ENCODE measurements at regions not wholly inside any gene's neighbourhood (a gene's known extent, or its start where the extent isn't known, plus 50 kb on each side); places are given as distances from the start of the nearest gene placed in this dataset.

DNA sequence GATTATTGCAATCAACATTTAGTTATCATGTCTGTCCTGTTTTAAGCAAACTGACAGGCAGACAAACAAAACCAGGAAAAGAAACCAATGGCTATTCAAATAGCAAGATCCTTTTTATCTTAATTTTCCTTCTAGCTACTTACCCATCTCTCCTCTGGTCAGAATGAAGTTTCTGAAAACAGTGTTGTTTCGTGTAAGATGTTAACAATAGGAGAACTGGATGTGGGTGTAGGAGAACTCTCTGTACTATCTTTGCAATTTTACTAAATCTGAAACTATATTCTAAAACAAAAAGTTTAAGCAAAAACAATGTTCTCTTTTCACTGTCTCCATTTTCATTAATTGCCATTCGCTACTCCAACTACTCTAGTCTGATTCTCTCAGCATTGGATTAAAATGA lies 726.4 kb downstream of the ZNF385D start (continued):
- no peak for TF ChIP-seq JUND (IDR thresholded peaks at IDR 0.05; ENCODE audit: low read length)
- no peak for TF ChIP-seq BACH1 (IDR thresholded peaks at IDR 0.05; ENCODE audit: low read length)
- TF ChIP-seq RAD21 (IDR thresholded peaks at IDR 0.05 in 1 of 2, conservative IDR thresholded peaks at IDR 0.05 in 1 of 2; ENCODE audit: low read depth in 2 of 2, low read length in 2 of 2), result no peak
